HG02938 (cell line): ENCODE measurements at regions not wholly inside any gene's neighbourhood (a gene's known extent, or its start where the extent isn't known, plus 50 kb on each side); places are given as distances from the start of the nearest gene placed in this dataset.

ENCODE experiments used
- ATAC-seq: cut with Tn5 transposase; IDR thresholded peaks from one replicate; pipeline ENCODE4 v1.9.1; 2021; ENCODE audit warnings: mild to moderate bottlenecking, moderate library complexity; ENCODE audit not compliant: unreplicated experiment

DNA sequence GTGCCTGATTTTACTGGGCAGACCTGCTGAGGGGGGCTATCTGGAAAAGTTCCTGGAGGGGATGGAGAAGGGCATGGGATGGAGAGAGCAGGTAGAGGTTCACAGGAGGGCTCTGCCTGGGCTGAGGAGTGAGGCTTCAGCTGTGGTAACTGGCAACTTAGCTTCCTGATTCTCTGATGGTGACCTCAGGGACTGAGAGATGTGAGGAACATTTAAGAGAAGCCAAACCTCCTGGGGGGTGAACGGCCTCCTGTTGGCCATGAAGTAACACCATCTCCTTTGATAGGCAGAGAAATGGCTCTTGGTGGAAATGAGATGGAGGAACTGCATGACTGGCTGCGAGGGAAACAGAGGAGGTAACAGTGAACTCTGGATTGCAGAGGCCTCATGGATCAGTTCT is 97.3 kb upstream of the ROPN1 start:
- no peak for ATAC-seq

DNA sequence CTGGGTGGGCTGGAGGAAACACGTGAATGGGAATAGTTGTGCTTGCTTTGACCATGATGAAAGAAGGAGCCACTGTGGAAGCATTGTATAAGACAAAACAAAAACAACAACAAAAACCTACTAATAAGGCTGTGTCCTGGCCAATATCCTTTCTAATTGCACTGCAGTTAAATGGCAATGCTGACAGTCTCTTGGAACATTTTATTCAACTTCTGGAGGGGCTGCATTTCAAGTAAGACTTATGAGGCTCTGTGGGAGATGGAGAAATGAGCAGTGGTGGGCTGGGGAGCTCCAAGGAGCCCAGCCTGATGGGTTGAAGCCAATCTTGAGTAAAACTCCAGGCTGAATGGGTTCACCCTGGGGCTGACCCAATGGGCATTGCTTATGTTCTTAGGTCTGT is 99.8 kb upstream of the ROPN1 start:
- ATAC-seq, result no peak

DNA sequence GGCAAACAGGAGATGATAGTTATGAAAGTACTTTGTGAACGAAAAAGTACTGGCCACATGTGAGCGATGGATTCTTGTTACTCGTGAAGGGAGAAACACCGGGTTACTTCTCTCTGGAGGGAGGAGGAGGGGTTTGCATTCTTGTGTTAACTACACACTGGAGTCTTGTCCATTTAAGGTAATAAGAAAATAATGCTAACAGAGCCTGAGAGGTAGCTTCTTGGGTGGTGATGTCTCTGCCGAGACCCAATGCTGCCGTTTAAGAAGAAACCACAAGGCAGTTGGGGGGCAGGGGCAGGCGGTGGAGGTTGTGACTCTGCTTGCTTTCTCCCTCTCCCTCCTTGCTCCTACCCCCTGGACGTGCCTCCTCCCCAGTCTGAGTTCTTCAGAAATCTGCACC is 100.9 kb upstream of the ROPN1 start:
- no peak for ATAC-seq

DNA sequence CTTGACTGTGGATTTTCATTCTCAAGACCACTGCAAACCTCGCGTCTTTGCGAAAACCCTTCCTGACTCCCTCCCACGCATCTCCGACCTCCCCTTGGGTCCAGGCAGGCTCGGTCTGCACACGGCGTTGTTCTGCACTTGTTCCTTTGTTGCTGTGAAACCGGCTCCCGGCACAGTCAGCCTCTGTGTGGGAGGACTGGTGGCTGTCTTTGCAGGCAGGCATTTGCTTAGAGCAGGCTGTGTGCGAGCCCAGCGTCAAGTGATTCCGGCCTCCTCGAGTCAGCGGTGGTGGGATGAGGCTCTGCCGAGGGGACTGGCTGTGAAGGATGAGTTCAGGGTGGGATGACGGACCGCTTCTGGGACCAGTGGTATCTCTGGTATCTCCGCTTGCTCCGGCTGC is 102.6 kb upstream of the ROPN1 start:
- ATAC-seq, result no peak

DNA sequence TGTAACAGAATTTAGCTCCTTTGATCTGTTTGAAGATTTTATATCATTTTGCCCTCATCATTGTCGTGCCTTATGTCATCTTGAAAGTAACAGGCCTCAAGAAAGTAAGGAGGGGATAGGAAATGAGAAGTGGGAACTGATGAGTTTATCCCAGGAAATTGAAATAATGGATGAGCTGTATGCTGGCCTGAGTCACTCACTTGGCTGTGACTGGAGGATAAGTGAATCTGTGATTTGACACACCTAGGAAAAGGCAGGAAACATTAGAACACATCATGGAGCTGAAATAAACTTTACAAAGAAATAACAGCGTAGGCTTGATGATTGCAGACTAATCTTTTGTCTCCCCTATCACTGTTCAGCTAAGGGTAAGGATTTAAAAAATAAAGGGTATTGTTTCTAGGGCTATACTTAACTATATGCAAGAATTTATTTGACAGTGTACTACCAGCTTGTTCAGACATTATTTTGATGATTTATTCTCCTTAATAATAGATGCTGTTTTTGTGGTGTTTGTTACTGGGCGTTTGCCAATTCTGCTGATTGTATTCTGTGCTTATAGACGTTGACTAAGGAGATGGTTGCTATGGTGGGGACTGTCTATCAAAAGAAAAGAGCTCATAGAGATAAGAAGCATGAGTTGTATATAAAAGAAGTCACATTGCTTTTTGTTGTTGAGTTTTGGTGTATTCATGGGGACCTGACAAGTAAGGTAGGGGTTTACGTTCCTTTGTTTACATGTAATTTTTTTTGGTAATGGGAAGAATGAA is 105.6 kb upstream of the ROPN1 start:
- no peak for ATAC-seq

DNA sequence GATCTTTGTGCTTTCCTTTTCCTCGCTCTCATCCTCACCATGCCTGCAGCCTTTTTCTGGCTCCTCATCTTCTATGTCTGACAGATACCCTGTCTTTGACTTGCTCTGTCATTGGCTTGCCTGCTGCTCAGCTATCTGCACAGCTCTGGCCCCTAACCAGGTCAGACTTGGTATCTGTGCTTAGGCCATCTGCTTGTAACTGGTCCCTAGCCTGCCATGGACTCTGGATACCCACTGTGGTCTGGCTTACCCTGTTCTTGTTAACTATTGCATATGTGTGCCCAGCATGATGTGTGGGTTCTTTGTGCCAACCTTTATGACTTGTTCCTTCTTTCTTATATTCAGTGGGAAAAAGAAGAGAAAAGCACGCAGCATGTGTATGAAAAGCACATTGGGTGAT is 109.7 kb upstream of the ROPN1 start:
- no peak for ATAC-seq

DNA sequence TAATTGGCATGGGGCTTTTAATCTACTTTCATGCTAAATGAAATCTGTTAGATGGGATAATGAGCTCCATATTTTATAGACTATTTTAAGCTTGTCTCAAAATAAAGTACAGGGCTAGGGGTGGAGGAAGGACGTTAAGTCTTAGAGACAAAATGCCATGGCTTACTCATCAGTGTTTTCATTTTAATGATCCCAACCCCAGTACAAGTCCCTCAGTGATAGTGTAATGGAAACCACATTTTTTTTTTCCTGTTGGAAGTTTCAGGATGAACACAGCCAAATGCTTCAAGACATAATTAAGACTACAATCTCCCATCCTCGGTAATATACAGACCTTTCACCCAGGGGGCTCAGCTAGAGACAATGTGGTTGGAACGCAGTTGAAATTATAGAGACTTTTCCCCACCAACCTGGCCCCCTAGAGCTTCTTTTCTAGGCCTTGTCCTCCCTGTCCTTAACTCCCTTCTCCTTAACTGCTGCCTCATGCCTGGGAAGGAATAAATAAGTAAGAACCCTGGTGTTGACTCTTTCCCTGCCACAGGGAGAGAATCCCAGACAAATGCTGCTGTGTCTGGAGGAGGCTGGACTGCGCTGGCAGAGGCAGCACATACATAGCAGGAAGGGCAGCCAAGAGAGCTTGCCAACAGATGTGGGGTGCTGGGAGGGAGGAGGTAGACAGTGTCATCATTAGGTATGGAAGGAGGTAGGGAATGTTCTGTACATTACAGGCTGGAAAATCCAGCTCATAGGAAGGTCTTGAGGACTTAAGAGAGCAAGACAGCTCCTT is 115.4 kb upstream of the ROPN1 start:
- ATAC-seq, result no peak

DNA sequence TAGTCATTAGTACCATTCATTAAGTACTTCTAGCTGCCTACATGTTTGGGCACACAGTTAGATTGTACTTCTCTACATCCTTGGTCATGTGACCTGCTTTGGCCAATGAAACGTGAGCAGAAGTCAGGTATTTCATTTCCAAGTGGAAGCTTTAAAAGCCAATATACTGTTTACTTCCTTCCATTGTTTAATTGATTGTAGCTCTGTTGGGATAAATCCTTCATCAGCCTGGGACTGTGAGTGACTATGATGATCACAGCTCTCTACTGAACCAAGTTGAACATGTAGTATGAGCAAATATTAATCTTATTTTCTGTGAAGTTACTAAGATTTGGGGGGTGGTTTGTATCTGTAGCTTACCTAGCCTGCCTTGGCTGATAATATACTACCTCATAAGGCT is 116.5 kb upstream of the ROPN1 start:
- no peak for ATAC-seq

DNA sequence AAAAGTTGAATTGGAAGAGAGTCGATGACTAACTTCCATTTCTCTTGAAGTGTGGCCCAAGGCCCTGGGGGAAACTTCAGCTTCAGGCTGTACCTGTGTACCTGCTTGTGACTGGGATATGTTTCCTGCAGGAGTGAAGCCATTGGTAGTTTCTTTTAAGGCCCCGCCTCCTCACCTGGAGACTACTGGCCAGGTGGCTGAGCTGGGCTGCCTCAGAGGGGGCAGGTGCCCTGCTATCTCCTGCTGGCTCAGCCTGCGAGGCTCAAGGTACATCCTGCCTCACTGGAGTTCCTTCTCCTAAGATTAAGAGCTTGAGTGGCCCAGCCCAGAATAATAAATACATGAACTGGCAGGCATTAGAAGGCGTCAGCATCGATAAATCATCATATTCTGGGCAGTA is 121.6 kb upstream of the ROPN1 start:
- ATAC-seq, result no peak

DNA sequence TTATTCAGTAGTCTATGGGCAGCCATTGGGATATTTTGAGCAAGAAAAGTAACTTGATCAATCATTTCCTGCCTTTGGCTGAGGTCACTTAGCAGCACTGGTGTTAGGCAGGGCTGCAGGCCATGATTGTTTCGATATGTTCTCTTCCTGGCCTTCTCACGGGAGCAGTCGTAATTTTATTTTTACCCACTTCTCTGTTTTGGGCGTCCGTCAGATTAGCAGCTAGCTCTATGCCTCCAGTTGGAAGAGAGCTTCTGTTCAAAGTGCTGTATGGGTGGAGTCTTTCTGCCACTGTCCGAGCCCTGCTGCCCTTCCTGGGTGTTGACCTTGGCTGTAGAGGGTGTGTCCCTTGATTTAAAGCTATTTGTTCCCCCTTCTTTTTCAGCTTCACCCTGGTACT is 123.4 kb upstream of the ROPN1 start:
- ATAC-seq, result no peak

DNA sequence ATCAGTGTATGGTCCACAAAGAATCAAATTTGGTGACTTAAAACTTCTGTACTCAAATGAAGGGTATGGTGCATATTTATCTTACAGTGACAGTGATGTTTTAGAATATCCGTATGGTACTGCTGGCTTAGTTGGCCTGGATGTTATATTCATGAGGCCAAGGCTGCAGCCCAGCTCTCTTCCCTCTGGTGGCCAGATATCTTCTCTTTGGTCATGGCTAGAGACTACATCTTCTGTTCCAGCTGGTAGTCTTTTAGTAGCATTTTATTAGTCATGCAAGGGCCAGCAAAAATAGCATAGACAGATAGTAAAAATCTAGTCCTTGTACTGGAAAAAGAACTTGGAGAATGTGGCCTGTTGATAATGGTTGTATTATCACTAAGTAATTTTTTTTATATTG is 124.0 kb upstream of the ROPN1 start:
- ATAC-seq, result no peak

DNA sequence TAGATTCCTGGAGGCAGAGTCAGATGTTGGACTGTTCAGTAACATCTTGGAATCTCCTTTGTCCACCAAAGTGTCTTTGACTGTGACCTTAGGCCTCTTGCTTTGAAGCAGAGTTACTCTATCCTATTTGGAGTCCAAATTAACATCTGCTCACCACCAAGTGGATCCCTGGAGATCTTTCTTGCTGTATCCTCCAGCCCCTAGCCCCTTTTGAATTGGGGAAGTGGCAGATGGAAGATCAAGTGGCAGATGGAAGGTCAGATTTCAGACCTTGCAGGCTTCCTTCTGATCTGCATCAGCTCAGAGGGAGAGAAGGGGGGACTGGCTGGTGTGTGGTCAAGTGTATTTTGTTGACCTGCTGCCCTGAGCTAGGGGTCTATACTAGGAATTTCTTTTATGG is 125.0 kb upstream of the ROPN1 start:
- ATAC-seq, result no peak

DNA sequence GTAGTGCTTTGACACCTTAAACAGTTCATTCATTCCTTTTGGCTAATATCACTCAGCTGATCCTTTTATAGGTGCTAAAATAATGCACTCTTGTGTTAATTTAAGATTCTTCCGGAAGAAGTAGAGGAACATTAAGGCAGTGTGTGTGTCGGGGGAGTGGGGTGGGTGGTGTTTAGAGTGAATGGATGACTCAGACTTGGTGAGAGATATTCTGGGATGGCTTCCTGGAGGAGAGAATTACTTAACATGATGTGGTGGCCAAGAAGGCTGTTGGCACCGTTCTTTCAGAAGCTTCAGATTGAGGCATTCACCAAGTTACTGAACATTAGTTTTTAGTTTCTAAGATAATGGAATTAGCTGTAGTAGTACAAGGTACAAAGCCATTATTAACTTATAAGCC is 125.6 kb upstream of the ROPN1 start:
- ATAC-seq, result no peak

DNA sequence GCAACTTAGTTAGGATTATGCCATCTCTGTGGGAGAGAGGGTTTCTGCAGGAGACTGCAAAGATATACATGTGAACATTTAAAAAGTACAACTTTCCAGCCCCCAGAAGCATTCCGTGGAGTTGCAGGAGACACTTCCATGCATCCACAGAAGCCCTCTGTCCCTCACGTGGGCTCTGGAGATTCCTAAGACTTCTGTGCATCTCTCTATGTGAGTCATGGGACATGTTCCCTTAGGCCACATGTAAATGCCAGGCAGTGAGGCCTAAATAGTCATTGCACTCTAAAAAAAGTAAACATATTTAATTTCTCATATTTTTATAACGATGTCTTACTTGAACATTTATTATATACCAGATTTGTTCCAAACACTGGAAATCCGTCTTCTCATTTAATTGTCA is 126.5 kb upstream of the ROPN1 start:
- ATAC-seq, result no peak

DNA sequence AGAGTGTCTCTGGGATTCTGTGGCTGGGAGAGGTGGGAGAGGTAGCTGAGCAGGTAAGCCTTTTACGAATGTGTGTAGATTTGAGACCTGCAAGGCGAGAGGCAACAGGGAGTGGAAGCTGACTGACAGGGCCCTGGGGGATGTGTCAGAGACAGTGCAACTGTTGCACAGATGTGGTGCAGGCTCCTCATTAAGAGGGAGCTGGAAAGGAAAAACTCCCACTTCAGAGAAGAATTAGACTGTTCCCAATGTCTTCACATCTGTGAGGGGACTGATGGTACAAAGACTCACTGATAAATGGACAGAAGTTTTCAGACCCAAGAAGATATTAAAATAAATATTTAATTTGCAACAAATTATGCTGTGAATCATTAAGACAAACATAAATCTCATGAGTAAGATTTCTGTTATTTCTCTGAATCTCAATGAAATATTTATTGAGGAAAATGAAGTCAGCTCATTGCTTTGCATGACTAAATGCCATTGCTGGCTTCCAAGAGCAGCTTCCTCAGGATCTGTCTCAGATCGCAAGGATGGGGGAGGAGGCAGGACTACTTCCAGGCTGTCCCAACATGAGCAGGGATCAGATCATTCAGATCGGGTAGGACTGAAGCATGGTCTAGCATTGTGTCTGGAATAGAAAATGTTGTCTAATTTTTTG is 127.3 kb upstream of the ROPN1 start:
- no peak for ATAC-seq

DNA sequence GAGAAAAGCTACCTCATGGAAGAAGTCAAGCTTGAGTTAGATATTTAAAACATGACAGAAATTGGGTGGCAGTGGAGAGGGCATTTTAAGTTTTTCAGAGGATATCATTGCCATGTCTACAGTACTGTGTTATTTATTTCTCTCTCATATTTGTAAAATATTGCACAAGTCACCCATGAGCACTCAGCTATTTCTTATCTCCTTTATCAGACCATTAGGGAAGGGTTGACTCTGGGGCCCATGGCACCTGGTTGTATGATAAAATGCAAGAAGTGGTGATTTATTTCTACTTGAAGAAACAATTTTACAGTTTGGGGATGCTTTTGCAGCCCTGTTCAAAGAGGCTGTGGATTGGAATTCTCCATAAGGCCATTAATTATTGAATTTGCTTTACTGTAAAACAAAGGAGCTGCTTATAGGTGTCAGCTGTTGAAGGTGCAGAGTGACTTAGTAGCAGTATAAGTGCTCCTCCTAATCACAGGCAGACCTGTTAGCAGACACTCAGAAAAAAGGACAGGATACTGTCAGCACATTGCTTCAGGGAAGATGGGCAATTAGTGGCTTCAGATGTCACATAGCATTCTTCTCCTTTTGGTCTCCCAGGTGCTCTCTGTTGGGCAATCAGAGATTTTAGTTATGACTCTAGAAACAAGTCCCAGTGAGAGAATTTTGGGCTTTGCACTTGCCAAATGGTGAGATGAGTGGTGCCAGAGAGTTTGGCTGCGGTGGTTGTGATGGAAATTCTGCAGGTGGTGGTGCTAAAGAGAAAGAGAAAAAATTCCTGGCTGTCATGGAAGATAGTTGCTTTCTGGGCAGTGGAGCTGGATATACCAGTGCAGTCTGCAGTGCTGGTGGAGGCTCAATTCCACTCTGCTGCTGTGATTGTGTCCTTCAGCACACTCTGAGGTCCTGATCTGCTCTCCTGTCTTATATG is 129.7 kb upstream of the ROPN1 start:
- ATAC-seq, result no peak

DNA sequence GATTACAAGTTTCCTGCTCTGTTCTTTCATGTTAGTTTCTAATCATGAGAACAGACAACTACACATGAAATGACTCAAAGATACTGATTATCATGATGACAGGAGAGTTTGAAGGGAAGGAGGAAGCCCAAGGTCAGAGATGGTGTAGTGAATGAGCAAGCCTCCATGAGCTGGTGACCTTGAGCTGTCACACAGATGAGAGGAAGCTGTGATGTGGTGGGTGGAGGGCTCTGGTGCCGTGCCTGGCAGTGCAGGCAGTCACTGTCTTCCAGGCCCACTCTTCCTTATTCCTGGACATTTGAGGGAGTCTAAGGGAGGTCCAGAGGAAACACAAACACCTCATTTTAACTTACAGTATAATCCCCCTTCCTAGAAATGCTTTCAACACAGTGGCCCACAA is 133.4 kb upstream of the ROPN1 start:
- ATAC-seq, result no peak

DNA sequence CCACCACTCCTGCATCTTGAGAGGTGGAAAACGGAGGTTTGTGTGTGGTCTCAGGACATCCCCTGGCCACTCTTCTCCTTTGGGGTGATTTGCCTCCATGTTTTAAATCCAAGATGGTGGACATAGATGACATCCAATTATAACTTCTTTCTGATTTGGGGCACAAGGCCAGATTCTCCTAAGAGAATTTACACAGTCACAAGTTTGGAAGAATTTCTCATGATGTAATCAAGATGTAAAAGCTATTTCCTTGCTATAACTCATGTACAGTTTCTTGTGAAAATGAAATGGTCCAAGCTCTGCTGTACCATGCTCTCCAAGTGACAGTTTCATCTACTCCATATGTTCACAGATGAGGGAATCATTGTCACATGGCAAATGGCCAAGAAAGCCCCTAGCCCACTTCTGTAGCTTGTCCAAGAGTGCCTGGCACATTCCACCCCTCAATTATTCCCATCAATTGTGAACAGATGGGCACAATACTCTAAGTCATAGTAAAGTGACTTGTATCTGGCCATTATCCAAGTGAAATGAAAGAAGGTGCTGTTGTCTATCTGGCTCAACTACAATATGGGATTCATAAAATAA is 134.6 kb upstream of the ROPN1 start:
- no peak for ATAC-seq

DNA sequence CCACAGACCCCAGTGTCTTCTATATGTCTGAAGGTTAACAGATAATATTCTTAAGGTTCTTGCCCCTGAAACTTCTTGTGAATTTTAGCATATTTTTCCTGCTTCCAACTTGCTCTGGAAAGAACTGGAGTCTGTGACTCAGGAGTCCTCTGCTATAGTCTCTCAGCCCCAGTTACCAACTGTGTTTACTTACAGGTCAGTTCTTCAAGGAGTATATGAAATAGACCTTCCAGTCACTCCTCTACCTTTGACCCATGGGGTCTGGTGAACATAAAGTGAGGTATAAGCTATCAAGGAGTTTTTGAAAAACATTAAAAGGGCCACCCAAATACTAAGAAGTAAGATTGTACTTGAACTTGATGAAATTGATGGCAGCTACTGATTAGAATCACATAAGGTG is 139.2 kb upstream of the ROPN1 start:
- no peak for ATAC-seq

DNA sequence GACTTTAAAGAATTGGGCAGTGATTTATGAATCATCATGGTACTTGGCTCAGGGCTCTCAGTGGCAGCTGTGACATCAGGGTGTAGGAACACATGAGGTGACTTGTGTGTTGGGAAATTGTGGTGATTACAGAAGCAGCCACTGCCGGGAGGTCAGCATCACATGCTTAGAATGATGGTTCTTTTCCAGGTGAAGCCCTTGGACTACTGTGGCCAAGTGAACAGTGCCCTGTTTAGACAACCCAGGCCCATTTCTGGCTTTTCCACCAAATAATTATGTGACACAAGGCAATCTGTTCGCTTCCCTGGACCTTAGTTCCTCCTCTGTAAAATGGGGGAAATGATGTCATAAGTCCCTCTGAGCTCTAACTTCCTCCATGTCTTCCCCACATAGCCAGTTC is 139.7 kb upstream of the ROPN1 start:
- ATAC-seq, result no peak

DNA sequence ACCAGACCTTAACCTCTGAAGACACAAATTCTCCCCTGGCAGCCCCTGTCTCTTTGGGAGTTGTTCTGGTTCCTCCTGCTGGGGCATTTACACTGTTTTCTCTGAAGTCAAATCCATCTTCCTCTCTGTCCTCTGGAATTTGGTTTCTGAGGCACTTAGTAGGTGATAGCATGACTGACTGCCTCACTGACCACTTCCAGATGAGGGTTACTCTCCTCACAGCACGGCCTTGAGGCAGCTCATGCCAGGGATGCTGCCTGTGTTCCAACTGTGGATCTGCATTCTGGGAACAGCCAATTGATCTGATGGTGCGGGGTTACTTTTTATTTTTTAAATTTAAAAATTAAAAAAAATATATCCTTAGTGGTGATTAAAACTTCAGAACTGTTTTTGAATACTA is 140.9 kb upstream of the ROPN1 start:
- ATAC-seq, result no peak
